Body of pancreas (tissue), 4 donors: ENCODE measurements at regions not wholly inside any gene's neighbourhood (a gene's known extent, or its start where the extent isn't known, plus 50 kb on each side); places are given as distances from the start of the nearest gene placed in this dataset.

Experiments
- CTCF ChIP-seq, 7 experiments: fragments of 450-650 bp in 4 of 7; fragments of 200-600 bp in 3 of 7; sonication (generic) in 3 of 7; IDR thresholded peaks; one replicate each; pipeline ENCODE4 v1.5.1; 2016 to 2019; ENCODE audit warnings: antibody characterized with exemption in 7 of 7
- POLR2A ChIP-seq, 3 donors: fragments of 450-650 bp; IDR thresholded peaks; one replicate each; pipeline ENCODE4 v1.6.1; 2016; ENCODE audit warnings: antibody characterized with exemption in 3 of 3, mild to moderate bottlenecking in 2 of 3

GRCh38 chr2:3929374-3929773, 226.0 kb downstream of the DCDC2C start:
- TF ChIP-seq CTCF (IDR thresholded peaks at IDR 0.05) (no peak), POLR2A (IDR thresholded peaks at IDR 0.05) (no peak)
